Fibroblast of lung (primary cell): ENCODE measurements at regions not wholly inside any gene's neighbourhood (a gene's known extent, or its start where the extent isn't known, plus 50 kb on each side); places are given as distances from the start of the nearest gene placed in this dataset.

ENCODE experiments used
- CTCF ChIP-seq, 2 donors: IDR thresholded peaks in 1 of 2; conservative IDR thresholded peaks in 1 of 2; 1 replicate in 1 of 2; 2 replicates in 1 of 2; pipeline ENCODE4 v1.5.1; 2011 to 2012; ENCODE audit warnings: low read length in 2 of 2, control low read depth in 1 of 2, inconsistent platforms in 1 of 2, low read depth in 1 of 2, mild to moderate bottlenecking in 1 of 2
- EZH2 ChIP-seq: IDR thresholded peaks from 2 replicates; pipeline ENCODE4 v1.5.1; 2012; ENCODE audit warnings: low read length, control low read depth, mild to moderate bottlenecking; ENCODE audit errors: missing control alignments

- no peak for TF ChIP-seq CTCF (conservative IDR thresholded peaks at IDR 0.05 in 1 of 2, IDR thresholded peaks at IDR 0.05 in 1 of 2; ENCODE audit: low read depth in 1 of 2, low read length in 2 of 2)
- TF ChIP-seq EZH2: no peak
Measured at GRCh38 chr2:67218056-67218455, 179.1 kb upstream of the ETAA1 start.
